OCI-LY3 (cell line): ENCODE measurements at regions not wholly inside any gene's neighbourhood (a gene's known extent, or its start where the extent isn't known, plus 50 kb on each side); places are given as distances from the start of the nearest gene placed in this dataset.

Experiments used
- EZH2phosphoT487 ChIP-seq: fragments of 200-600 bp; shearing (Covaris generic); IDR thresholded peaks from 2 replicates; pipeline ENCODE4 v1.6.1; 2018; ENCODE audit warnings: antibody characterized with exemption, mixed run types, low read depth
- TF ChIP-seq, protein P1 (sequence below): fragments of 200-600, 300-600 bp; sonication (generic); IDR thresholded peaks from 2 replicates; pipeline ENCODE4 v1.5.1; 2014; ENCODE audit warnings: antibody characterized with exemption, low read length, low read depth

DNA sequence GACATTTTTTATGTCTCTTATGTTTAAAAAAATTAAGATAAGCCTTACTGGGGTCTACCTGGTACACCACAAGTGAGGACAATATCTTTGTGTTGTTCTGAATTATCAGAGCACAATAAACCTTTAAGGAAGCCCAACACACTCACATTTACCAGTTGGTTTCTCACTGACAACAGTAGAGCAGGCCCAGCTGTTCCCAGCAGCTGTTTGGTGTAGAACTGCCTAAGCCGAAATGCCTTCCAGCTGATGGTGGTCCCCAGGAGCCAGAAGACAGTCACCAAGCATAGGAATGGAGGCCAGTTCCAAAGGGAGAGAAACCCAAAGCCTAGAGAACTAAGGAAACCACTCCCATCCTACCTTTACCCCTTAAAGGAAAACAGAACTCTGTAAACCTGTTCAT is 428.6 kb upstream of the CAMK1G start:
- TF ChIP-seq, protein P1, sequence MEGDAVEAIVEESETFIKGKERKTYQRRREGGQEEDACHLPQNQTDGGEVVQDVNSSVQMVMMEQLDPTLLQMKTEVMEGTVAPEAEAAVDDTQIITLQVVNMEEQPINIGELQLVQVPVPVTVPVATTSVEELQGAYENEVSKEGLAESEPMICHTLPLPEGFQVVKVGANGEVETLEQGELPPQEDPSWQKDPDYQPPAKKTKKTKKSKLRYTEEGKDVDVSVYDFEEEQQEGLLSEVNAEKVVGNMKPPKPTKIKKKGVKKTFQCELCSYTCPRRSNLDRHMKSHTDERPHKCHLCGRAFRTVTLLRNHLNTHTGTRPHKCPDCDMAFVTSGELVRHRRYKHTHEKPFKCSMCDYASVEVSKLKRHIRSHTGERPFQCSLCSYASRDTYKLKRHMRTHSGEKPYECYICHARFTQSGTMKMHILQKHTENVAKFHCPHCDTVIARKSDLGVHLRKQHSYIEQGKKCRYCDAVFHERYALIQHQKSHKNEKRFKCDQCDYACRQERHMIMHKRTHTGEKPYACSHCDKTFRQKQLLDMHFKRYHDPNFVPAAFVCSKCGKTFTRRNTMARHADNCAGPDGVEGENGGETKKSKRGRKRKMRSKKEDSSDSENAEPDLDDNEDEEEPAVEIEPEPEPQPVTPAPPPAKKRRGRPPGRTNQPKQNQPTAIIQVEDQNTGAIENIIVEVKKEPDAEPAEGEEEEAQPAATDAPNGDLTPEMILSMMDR = no peak
- TF ChIP-seq EZH2phosphoT487 = no peak
